ENCODE measurements at regions not wholly inside any gene's neighbourhood (a gene's known extent, or its start where the extent isn't known, plus 50 kb on each side); places are given as distances from the start of the nearest gene placed in this dataset.

DNA sequence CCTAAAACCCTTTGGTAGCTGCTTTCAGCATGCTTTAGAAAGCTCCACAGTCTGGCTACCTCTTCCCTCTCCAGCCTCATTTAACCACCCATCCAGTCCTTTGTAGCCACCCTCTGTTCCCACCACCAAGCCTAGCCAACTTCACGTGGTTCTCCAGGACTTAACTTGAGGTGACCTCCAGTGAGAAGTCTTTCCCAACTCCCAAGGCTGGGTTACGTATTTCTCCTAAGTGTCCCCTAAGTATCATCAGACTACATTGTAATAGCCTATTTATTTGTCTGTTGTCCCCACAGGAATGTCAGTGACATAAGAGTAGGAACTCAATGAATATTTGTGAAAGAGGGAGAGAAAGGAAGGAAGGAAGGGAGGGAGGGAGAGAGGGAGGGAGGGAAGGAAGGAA lies 431.9 kb upstream of the JARID2 start:
- no peak for TF ChIP-seq CTCF (IDR thresholded peaks at IDR 0.05; ENCODE audit: poor library complexity, severe bottlenecking)
- no peak for TF ChIP-seq POLR2AphosphoS5 (IDR thresholded peaks at IDR 0.05)
- TF ChIP-seq REST (IDR thresholded peaks at IDR 0.05; ENCODE audit: borderline replicate concordance), result no peak
- no peak for TF ChIP-seq MXI1 (conservative IDR thresholded peaks at IDR 0.05; ENCODE audit: poor library complexity, severe bottlenecking)
- TF ChIP-seq EZH2 (IDR thresholded peaks at IDR 0.05; ENCODE audit: borderline replicate concordance, insufficient read depth, low read length, poor library complexity, severe bottlenecking), result no peak
- TF ChIP-seq EP300 (conservative IDR thresholded peaks at IDR 0.05; ENCODE audit: poor library complexity, severe bottlenecking), result no peak
- TF ChIP-seq RAD21 (conservative IDR thresholded peaks at IDR 0.05), result no peak
- no peak for TF ChIP-seq SMC3 (conservative IDR thresholded peaks at IDR 0.05; ENCODE audit: poor library complexity)
- TF ChIP-seq TAF1 (IDR thresholded peaks at IDR 0.05; ENCODE audit: low read depth), result no peak
